WI38 (cell line): ENCODE measurements at regions not wholly inside any gene's neighbourhood (a gene's known extent, or its start where the extent isn't known, plus 50 kb on each side); places are given as distances from the start of the nearest gene placed in this dataset.

ENCODE experiments used
- H3K4me3 ChIP-seq: 2 replicates; pipeline ENCODE4 v1.5.1; 2011; ENCODE audit warnings: low read depth, mild to moderate bottlenecking, control low read depth, low read length
- TF ChIP-seq, protein P1 (sequence below): IDR thresholded peaks from 2 replicates; pipeline ENCODE4 v1.5.1; 2012; ENCODE audit warnings: low read depth, mild to moderate bottlenecking, control low read depth, low read length

DNA sequence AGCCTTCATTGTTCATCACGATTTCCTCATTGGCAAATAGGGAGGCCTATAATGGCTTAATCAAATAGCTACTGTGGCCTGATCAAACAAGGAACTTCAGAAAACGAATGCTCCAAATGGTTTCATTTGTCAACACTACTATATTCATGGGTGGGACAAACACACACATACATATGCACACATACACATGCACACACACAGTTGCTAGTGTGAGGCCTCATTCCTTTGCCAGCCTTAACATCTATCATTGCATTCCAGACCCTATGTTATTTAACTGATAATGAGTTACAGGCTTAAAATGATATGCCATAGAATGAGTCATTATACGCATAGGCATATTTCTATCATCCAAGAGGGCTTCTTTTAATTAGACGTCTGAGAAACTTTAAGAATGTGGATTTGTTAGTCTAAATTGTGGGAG is 140.2 kb downstream of the KLF5 start:
- no peak overlapping the region for H3K4me3 ChIP-seq
- TF ChIP-seq, protein P1, sequence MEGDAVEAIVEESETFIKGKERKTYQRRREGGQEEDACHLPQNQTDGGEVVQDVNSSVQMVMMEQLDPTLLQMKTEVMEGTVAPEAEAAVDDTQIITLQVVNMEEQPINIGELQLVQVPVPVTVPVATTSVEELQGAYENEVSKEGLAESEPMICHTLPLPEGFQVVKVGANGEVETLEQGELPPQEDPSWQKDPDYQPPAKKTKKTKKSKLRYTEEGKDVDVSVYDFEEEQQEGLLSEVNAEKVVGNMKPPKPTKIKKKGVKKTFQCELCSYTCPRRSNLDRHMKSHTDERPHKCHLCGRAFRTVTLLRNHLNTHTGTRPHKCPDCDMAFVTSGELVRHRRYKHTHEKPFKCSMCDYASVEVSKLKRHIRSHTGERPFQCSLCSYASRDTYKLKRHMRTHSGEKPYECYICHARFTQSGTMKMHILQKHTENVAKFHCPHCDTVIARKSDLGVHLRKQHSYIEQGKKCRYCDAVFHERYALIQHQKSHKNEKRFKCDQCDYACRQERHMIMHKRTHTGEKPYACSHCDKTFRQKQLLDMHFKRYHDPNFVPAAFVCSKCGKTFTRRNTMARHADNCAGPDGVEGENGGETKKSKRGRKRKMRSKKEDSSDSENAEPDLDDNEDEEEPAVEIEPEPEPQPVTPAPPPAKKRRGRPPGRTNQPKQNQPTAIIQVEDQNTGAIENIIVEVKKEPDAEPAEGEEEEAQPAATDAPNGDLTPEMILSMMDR: no peak

DNA sequence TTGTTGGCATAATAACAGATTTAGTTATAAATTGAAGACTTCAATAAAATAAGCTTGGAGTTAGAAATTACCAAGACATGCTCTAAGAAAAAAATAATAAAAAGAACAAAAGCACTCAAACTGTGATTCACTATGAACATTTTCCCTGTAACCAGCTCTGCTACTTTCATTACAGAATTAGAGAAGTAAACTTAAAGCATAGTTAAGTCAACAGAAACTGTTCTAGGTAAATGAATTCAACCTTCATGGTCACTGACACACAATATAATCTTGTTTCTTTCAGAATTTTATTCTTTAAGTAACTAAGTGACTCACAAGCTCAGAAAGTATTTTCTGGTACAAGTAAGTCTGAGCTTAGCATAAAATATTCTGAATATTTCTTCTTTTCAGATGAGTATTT is 136.3 kb downstream of the KLF5 start:
- TF ChIP-seq, protein P1: no peak
- H3K4me3 ChIP-seq: no peak overlapping the region

DNA sequence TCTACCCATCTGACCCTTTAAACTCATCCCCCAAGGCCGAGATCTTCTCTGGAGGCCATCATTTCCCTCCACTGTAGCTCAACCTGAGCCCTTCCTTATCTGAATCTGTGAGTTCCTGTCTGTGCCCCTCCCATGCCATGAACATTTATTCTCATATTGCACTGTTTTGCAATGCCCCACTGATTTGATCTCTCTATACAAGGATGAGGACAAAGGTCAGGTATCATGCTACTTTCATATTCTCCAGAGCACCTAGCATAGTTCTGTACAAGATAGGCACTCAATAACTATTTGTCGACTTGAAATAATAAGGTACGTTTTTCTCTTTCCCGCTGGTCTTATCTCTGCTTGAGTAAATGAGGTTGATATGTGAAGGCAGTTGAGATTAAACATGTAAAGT is 135.5 kb downstream of the KLF5 start:
- no peak overlapping the region for H3K4me3 ChIP-seq
- TF ChIP-seq, protein P1: no peak

DNA sequence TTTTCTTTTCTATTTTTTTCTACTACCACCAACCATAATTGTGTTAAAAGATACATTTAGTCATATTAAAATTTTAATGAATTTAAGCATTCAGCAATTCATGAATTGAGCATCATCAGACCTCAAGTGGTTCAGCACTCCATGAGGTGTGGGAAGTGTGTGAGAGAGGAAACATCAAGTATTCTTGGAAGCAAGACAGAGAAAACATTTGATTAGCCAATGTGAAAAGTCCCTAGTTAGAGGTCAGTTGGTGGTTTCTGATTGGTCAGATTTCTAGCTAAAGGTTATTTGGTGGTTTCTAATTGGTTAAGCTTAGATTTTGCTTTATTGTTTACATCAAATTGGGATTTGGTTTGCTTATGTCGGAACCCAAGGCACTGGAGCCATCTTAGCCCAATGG is 134.7 kb downstream of the KLF5 start:
- TF ChIP-seq, protein P1: no peak

DNA sequence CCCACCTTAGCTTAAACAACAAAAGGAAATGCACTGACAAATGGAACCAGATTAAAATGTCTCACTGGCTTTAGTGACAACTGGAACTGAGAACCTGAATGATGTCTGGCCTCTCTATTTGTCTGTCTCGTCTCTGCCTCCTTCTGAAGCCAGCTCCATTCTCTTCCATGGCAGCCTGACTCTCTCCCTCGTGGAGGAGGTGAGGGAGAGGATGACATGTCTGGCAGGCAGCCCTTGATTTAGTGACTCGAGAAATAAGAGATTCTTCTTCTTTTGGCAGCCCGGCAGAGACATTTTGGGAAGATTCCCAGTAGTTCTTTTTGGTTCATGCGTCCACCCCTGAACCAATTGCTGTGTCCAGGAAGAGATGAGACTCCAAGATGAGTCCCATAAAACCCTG is 131.7 kb downstream of the KLF5 start:
- peak overlapping the region; percentile 13 for H3K4me3 ChIP-seq
- TF ChIP-seq, protein P1: no peak

More for the DNA sequence above, 134.7 kb downstream of the KLF5 start:
- no peak overlapping the region for H3K4me3 ChIP-seq

DNA sequence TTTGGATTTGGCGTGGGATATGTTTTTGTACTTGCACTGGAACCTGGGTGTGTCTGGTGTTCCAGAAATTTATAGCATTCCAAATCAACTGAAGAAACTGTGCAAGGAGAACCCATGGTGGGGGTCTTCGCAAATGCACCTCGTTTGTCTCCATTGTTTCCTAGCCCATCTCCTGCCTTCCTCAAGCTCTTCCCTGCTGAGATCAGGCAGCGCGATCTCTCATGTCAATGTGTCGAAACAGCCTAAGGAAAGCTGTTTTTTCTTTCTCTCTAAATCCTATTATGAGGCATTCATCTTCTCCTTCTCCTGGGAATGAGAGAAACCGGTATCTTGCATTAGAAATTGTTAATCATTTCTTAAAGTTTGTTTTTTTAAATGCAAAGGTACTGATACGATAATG is 131.0 kb downstream of the KLF5 start:
- H3K4me3 ChIP-seq: peak overlapping the region; percentile 13
- TF ChIP-seq, protein P1: no peak

DNA sequence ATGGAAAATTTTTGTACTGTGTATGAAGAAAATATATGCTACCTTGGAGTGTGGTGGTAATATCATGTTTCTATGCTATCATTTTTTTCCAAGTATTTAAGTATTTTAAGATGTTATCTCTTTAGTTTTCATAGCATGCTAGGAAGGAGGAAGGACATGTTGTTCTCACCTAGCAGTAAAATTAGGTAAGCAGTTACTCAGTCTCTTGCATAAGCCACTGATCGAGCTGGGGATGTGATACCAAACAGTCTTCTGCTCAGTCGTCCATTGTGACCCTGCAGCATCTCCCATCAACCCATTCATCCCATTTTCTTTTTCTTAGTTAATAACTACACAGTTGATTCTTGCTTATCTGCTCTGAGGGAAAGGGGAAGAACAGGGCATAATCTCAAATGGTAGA is 130.6 kb downstream of the KLF5 start:
- no peak overlapping the region for H3K4me3 ChIP-seq
- TF ChIP-seq, protein P1: no peak
